ENCODE measurements at regions not wholly inside any gene's neighbourhood (a gene's known extent, or its start where the extent isn't known, plus 50 kb on each side); places are given as distances from the start of the nearest gene placed in this dataset.

GRCh38 chr15:88403351-88403791 lies 63.8 kb downstream of the MRPL46 start:
- DNase-seq (ENCODE audit: low spot score), result no peak
- Histone ChIP-seq H3K27ac (no peak overlapping the region), H3K4me3 (no peak overlapping the region)
- no peak for TF ChIP-seq CTCF (IDR thresholded peaks at IDR 0.05)

GRCh38 chr15:88401996-88402656 lies 65.1 kb downstream of the MRPL46 start:
- H3K4me3 ChIP-seq, result no peak overlapping the region
- no peak for TF ChIP-seq CTCF (IDR thresholded peaks at IDR 0.05)
- DNase-seq (ENCODE audit: low spot score), result no peak

GRCh38 chr15:88401251-88401995 lies 65.8 kb downstream of the MRPL46 start:
- TF ChIP-seq CTCF (IDR thresholded peaks at IDR 0.05), result no peak
- Histone ChIP-seq H3K27ac (peak overlapping the region in 1 of 2 donors; percentile 9), H3K4me3 (no peak overlapping the region)
- DNase-seq (ENCODE audit: low spot score), result no peak

More at GRCh38 chr15:88401996-88402656, 65.1 kb downstream of the MRPL46 start:
- peak overlapping the region in 1 of 2 donors; percentile 9 for H3K27ac ChIP-seq

GRCh38 chr15:88400591-88401250 lies 66.5 kb downstream of the MRPL46 start:
- DNase-seq (ENCODE audit: low spot score), result no peak
- no peak overlapping the region for H3K4me3 ChIP-seq
- no peak for TF ChIP-seq CTCF (IDR thresholded peaks at IDR 0.05)
- H3K27ac ChIP-seq, result no peak overlapping the region

- Histone ChIP-seq H3K27ac (no peak overlapping the region), H3K4me3 (no peak overlapping the region)
- DNase-seq (ENCODE audit: low spot score), result peak; percentile 57
- no peak for TF ChIP-seq CTCF (IDR thresholded peaks at IDR 0.05)
Observed at GRCh38 chr15:88400084-88400483, 67.1 kb downstream of the MRPL46 start.

- TF ChIP-seq CTCF (IDR thresholded peaks at IDR 0.05), result no peak
- H3K27ac ChIP-seq, result no peak overlapping the region
- H3K4me3 ChIP-seq, result no peak overlapping the region
- DNase-seq (ENCODE audit: low spot score), result no peak
Observed at GRCh38 chr15:88399021-88399685, 68.0 kb downstream of the MRPL46 start.

All from coronary artery (tissue), 2 donors.